Esophagus squamous epithelium (tissue), 4 donors: ENCODE measurements at regions not wholly inside any gene's neighbourhood (a gene's known extent, or its start where the extent isn't known, plus 50 kb on each side); places are given as distances from the start of the nearest gene placed in this dataset.

ENCODE experiments used
- POLR2A ChIP-seq, 4 donors: fragments of 450-650 bp; IDR thresholded peaks; one replicate each; pipeline ENCODE4 v1.6.1; 2017; ENCODE audit warnings: antibody characterized with exemption in 4 of 4, mild to moderate bottlenecking in 4 of 4, moderate library complexity in 3 of 4
- TF ChIP-seq, protein P1 (sequence below), 6 experiments: fragments of 450-650 bp in 4 of 6; fragments of 200-600 bp in 2 of 6; sonication (generic) in 2 of 6; IDR thresholded peaks; one replicate each; pipeline ENCODE4 v1.5.1; 2016 to 2019; ENCODE audit warnings: antibody characterized with exemption in 6 of 6, mild to moderate bottlenecking in 4 of 6, moderate library complexity in 4 of 6

DNA sequence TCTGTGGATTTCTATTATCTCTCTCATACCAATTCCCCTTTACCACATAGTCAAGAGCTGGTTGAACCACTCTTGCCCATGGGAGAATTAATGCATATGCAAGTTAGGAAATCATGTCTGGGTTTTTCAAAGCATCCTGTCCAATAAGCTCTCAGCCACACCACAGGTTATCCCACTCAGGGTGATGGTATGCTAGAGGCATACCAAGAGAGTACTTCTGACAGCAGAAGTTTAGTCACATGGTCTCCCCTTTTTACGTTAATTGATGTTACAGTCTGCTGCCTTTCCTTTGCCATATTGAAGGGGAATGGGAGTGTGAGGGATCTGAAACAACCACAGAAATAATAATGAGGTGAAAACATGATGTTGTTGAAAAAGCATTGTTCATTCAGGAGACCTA, 135.8 kb upstream of the PBX1 start:
- TF ChIP-seq, protein P1, sequence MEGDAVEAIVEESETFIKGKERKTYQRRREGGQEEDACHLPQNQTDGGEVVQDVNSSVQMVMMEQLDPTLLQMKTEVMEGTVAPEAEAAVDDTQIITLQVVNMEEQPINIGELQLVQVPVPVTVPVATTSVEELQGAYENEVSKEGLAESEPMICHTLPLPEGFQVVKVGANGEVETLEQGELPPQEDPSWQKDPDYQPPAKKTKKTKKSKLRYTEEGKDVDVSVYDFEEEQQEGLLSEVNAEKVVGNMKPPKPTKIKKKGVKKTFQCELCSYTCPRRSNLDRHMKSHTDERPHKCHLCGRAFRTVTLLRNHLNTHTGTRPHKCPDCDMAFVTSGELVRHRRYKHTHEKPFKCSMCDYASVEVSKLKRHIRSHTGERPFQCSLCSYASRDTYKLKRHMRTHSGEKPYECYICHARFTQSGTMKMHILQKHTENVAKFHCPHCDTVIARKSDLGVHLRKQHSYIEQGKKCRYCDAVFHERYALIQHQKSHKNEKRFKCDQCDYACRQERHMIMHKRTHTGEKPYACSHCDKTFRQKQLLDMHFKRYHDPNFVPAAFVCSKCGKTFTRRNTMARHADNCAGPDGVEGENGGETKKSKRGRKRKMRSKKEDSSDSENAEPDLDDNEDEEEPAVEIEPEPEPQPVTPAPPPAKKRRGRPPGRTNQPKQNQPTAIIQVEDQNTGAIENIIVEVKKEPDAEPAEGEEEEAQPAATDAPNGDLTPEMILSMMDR (IDR thresholded peaks at IDR 0.05) = no peak
- no peak for TF ChIP-seq POLR2A (IDR thresholded peaks at IDR 0.05)
